Mesendoderm (in vitro differentiated cells): ENCODE measurements at regions not wholly inside any gene's neighbourhood (a gene's known extent, or its start where the extent isn't known, plus 50 kb on each side); places are given as distances from the start of the nearest gene placed in this dataset.

Experiments used
- DNase-seq: peaks from one replicate; pipeline ENCODE4 v3.0.0; 2013
- H2AK5ac ChIP-seq: 2 replicates; pipeline ENCODE4 v1.6.1; 2013; ENCODE audit warnings: low read length, inconsistent platforms
- H2BK120ac ChIP-seq: 2 replicates; pipeline ENCODE4 v1.6.1; 2013; ENCODE audit warnings: low read depth, mild to moderate bottlenecking, low read length, moderate library complexity, mixed read lengths
- H2BK15ac ChIP-seq: replicated peaks from 2 replicates; pipeline ENCODE4 v1.6.1; 2013; ENCODE audit warnings: low read depth, mild to moderate bottlenecking, moderate library complexity
- H2BK5ac ChIP-seq: 2 replicates; pipeline ENCODE4 v1.6.1; 2013; ENCODE audit warnings: low read length, inconsistent platforms
- H3K18ac ChIP-seq: 2 replicates; pipeline ENCODE4 v1.6.1; 2013; ENCODE audit warnings: mild to moderate bottlenecking, low read length, mixed read lengths
- H3K23ac ChIP-seq: one replicate; pipeline ENCODE4 v1.6.1; 2013; ENCODE audit warnings: low read length
- H3K27ac ChIP-seq: 2 replicates; pipeline ENCODE4 v1.5.1; 2013; ENCODE audit warnings: low read depth, mild to moderate bottlenecking, inconsistent platforms, low read length, moderate library complexity
- H3K27me3 ChIP-seq: 2 replicates; pipeline ENCODE4 v1.6.1; 2013; ENCODE audit warnings: low read length, control low read depth, mild to moderate bottlenecking, inconsistent platforms; ENCODE audit not compliant: insufficient read depth, poor library complexity
- H3K36me3 ChIP-seq: 2 replicates; pipeline ENCODE4 v1.6.1; 2013; ENCODE audit warnings: low read length, inconsistent platforms; ENCODE audit not compliant: control insufficient read depth, insufficient read depth
- H3K4ac ChIP-seq: one replicate; pipeline ENCODE4 v1.6.1; 2013; ENCODE audit warnings: low read depth, mild to moderate bottlenecking, low read length, moderate library complexity
- H3K4me1 ChIP-seq: 2 replicates; pipeline ENCODE4 v1.6.1; 2013; ENCODE audit warnings: low read depth, low read length, inconsistent platforms; ENCODE audit not compliant: control insufficient read depth
- H3K4me2 ChIP-seq: 2 replicates; pipeline ENCODE4 v1.6.1; 2013; ENCODE audit warnings: low read length
- H3K4me3 ChIP-seq: 2 replicates; pipeline ENCODE4 v1.5.1; 2013; ENCODE audit warnings: mild to moderate bottlenecking, low read length
- H3K56ac ChIP-seq: one replicate; pipeline ENCODE4 v1.6.1; 2013; ENCODE audit warnings: low read length
- H3K79me1 ChIP-seq: 2 replicates; pipeline ENCODE4 v1.6.1; 2013; ENCODE audit warnings: low read length, inconsistent platforms
- H3K79me2 ChIP-seq: 2 replicates; pipeline ENCODE4 v1.6.1; 2013; ENCODE audit warnings: mild to moderate bottlenecking, low read length; ENCODE audit not compliant: control insufficient read depth, insufficient read depth
- H3K9ac ChIP-seq: 2 replicates; pipeline ENCODE4 v1.6.1; 2013; ENCODE audit warnings: low read length, inconsistent platforms
- H4K5ac ChIP-seq: one replicate; pipeline ENCODE4 v1.6.1; 2013; ENCODE audit warnings: low read length
- H4K8ac ChIP-seq: one replicate; pipeline ENCODE4 v1.6.1; 2013; ENCODE audit warnings: low read depth, mild to moderate bottlenecking, control low read depth, low read length, moderate library complexity
- WGBS: extraction: QIAGEN DNeasy Blood & Tissue Kit; methylation state at CpG from one replicate; pipeline ENCODE4 v1.1.7; 2013; ENCODE audit warnings: low lambda C conversion rate, missing lambda C conversion rate; ENCODE audit not compliant: insufficient coverage; ENCODE audit errors: extremely low coverage; 5-methylcytosine and 5-hydroxymethylcytosine counted together

- no peaks in the 10 kb centered on the region for H3K79me2 ChIP-seq
- H2BK5ac ChIP-seq = no peak overlapping the region
Measured at GRCh38 chr9:87107072-87107471, 159.8 kb upstream of the GAS1 start.

GRCh38 chr9:87108661-87109060, 161.4 kb upstream of the GAS1 start:
- no peaks in the 10 kb centered on the region for H3K27me3 ChIP-seq
- H3K27ac ChIP-seq = no peak overlapping the region
- DNase-seq = no peak
- H2BK5ac ChIP-seq = no peak overlapping the region
- H2BK120ac ChIP-seq = no peak overlapping the region
- no peak overlapping the region for H3K9ac ChIP-seq
- H4K5ac ChIP-seq = no peak overlapping the region
- no peak overlapping the region for H3K4me3 ChIP-seq
- H3K4ac ChIP-seq = no peak overlapping the region
- H3K79me1 ChIP-seq = no peaks in the 10 kb centered on the region
- whole genome bisulfite sequencing = no CpG with 5 or more reads among the region's 1 CpG
- H3K79me2 ChIP-seq = no peaks in the 10 kb centered on the region
- no peak overlapping the region for H2AK5ac ChIP-seq
- no peak overlapping the region for H3K4me2 ChIP-seq
- H2BK15ac ChIP-seq = no peak overlapping the region
- H4K8ac ChIP-seq = no peak overlapping the region
- H3K18ac ChIP-seq = no peak overlapping the region
- H3K23ac ChIP-seq = no peak overlapping the region
- H3K56ac ChIP-seq = no peak overlapping the region
- H3K36me3 ChIP-seq = no peaks in the 10 kb centered on the region
- H3K4me1 ChIP-seq = no peaks in the 10 kb centered on the region

More at GRCh38 chr9:87107072-87107471, 159.8 kb upstream of the GAS1 start:
- Histone ChIP-seq H3K27me3 (no peaks in the 10 kb centered on the region), H3K4me2 (no peak overlapping the region), H2BK120ac (no peak overlapping the region), H3K36me3 (no peaks in the 10 kb centered on the region), H3K27ac (no peak overlapping the region), H2AK5ac (no peak overlapping the region), H4K5ac (no peak overlapping the region), H3K9ac (no peak overlapping the region), H3K4me1 (no peaks in the 10 kb centered on the region), H3K23ac (no peak overlapping the region), H3K18ac (no peak overlapping the region), H3K56ac (no peak overlapping the region), H4K8ac (no peak overlapping the region), H3K4me3 (no peak overlapping the region), H3K4ac (no peak overlapping the region), H3K79me1 (no peaks in the 10 kb centered on the region), H2BK15ac (no peak overlapping the region)
- DNase-seq = peak; percentile 74
- WGBS = no CpG with 5 or more reads among the region's 1 CpG

- H3K36me3 ChIP-seq = no peaks in the 10 kb centered on the region
- H3K4me2 ChIP-seq = no peak overlapping the region
- no peaks in the 10 kb centered on the region for H3K4me1 ChIP-seq
- H2BK120ac ChIP-seq = no peak overlapping the region
- no peaks in the 10 kb centered on the region for H3K79me1 ChIP-seq
- no peak overlapping the region for H3K4me3 ChIP-seq
- no peak overlapping the region for H3K27ac ChIP-seq
- no peaks in the 10 kb centered on the region for H3K79me2 ChIP-seq
- H2AK5ac ChIP-seq = no peak overlapping the region
- DNase-seq = no peak
- H4K8ac ChIP-seq = no peak overlapping the region
- no peak overlapping the region for H3K18ac ChIP-seq
- no peak overlapping the region for H3K23ac ChIP-seq
- no peak overlapping the region for H3K9ac ChIP-seq
- H3K56ac ChIP-seq = no peak overlapping the region
- H2BK5ac ChIP-seq = no peak overlapping the region
- no CpG with 5 or more reads among the region's 2 CpGs for WGBS
- no peak overlapping the region for H2BK15ac ChIP-seq
- H3K4ac ChIP-seq = no peak overlapping the region
- H3K27me3 ChIP-seq = no peaks in the 10 kb centered on the region
- no peak overlapping the region for H4K5ac ChIP-seq
Measured at GRCh38 chr9:87109231-87109631, 161.9 kb upstream of the GAS1 start.

GRCh38 chr9:87109851-87110250, 162.5 kb upstream of the GAS1 start:
- no peak overlapping the region for H2BK15ac ChIP-seq
- no peak overlapping the region for H4K5ac ChIP-seq
- no peak overlapping the region for H3K23ac ChIP-seq
- no peaks in the 10 kb centered on the region for H3K27me3 ChIP-seq
- no peak overlapping the region for H2BK5ac ChIP-seq
- no peak overlapping the region for H3K18ac ChIP-seq
- H3K4me3 ChIP-seq = no peak overlapping the region
- no peak overlapping the region for H3K56ac ChIP-seq
- no peaks in the 10 kb centered on the region for H3K36me3 ChIP-seq
- no peak overlapping the region for H2AK5ac ChIP-seq
- H3K79me2 ChIP-seq = no peaks in the 10 kb centered on the region
- no peak overlapping the region for H3K4me2 ChIP-seq
- no peak overlapping the region for H2BK120ac ChIP-seq
- no peak for DNase-seq
- no peak overlapping the region for H3K4ac ChIP-seq
- no peak overlapping the region for H3K27ac ChIP-seq
- H3K9ac ChIP-seq = no peak overlapping the region
- no peaks in the 10 kb centered on the region for H3K4me1 ChIP-seq
- no peak overlapping the region for H4K8ac ChIP-seq
- H3K79me1 ChIP-seq = no peaks in the 10 kb centered on the region

- Histone ChIP-seq H3K4ac (no peak overlapping the region), H2AK5ac (no peak overlapping the region), H3K4me2 (no peak overlapping the region), H3K27ac (no peak overlapping the region), H2BK120ac (no peak overlapping the region), H2BK15ac (no peak overlapping the region), H3K4me3 (no peak overlapping the region), H4K5ac (no peak overlapping the region), H4K8ac (no peak overlapping the region), H3K23ac (no peak overlapping the region), H3K36me3 (no peaks in the 10 kb centered on the region), H3K27me3 (no peaks in the 10 kb centered on the region), H3K18ac (no peak overlapping the region), H3K79me2 (no peaks in the 10 kb centered on the region), H3K4me1 (no peaks in the 10 kb centered on the region), H3K79me1 (no peaks in the 10 kb centered on the region), H3K56ac (no peak overlapping the region), H2BK5ac (no peak overlapping the region), H3K9ac (no peak overlapping the region)
- WGBS = no CpG with 5 or more reads among the region's 7 CpGs
- no peak for DNase-seq
Measured at GRCh38 chr9:87111010-87111409, 163.7 kb upstream of the GAS1 start.

- no peak overlapping the region for H3K23ac ChIP-seq
- H3K4me3 ChIP-seq = no peak overlapping the region
- DNase-seq = no peak
- no peak overlapping the region for H4K8ac ChIP-seq
- no peak overlapping the region for H3K9ac ChIP-seq
- H3K18ac ChIP-seq = no peak overlapping the region
- no peak overlapping the region for H2BK5ac ChIP-seq
- no peak overlapping the region for H3K4me2 ChIP-seq
- no peaks in the 10 kb centered on the region for H3K4me1 ChIP-seq
- WGBS = no CpG with 5 or more reads among the region's 5 CpGs
- H2BK120ac ChIP-seq = no peak overlapping the region
- H3K79me1 ChIP-seq = no peaks in the 10 kb centered on the region
- H3K56ac ChIP-seq = no peak overlapping the region
- no peak overlapping the region for H2BK15ac ChIP-seq
- no peaks in the 10 kb centered on the region for H3K36me3 ChIP-seq
- no peak overlapping the region for H2AK5ac ChIP-seq
- H3K27ac ChIP-seq = no peak overlapping the region
- no peak overlapping the region for H3K4ac ChIP-seq
- H3K79me2 ChIP-seq = no peaks in the 10 kb centered on the region
- H3K27me3 ChIP-seq = no peaks in the 10 kb centered on the region
- no peak overlapping the region for H4K5ac ChIP-seq
Measured at GRCh38 chr9:87112656-87113055, 165.3 kb upstream of the GAS1 start.
